Naive B cell (primary cell): ENCODE measurements at regions not wholly inside any gene's neighbourhood (a gene's known extent, or its start where the extent isn't known, plus 50 kb on each side); places are given as distances from the start of the nearest gene placed in this dataset.

Source experiments
- ATAC-seq, 2 donors: fragments of 150-1000 bp; cut with Tn5 transposase; 2 replicates each; pipeline ENCODE4 v1.10.0; 2021; ENCODE audit warnings: low read depth in 2 of 2, mild to moderate bottlenecking in 2 of 2, moderate library complexity in 2 of 2
- DNase-seq: peaks from one replicate; pipeline ENCODE4 v3.0.0; 2022
- H3K27ac Mint-ChIP-seq, 6 donors: one replicate each; pipeline ENCODE4 v1.8.0; 2020 to 2022; ENCODE audit warnings: mild to moderate bottlenecking in 6 of 6, mixed read lengths in 6 of 6, moderate library complexity in 5 of 6, inconsistent platforms in 2 of 6
- H3K27me3 Mint-ChIP-seq, 3 donors: one replicate each; pipeline ENCODE4 v1.8.0; 2021 to 2022; ENCODE audit warnings: mixed read lengths in 3 of 3, mild to moderate bottlenecking in 1 of 3
- H3K36me3 Mint-ChIP-seq, 2 donors: one replicate each; pipeline ENCODE4 v1.8.0; 2020 to 2022; ENCODE audit warnings: mixed read lengths in 2 of 2, inconsistent platforms in 1 of 2, mild to moderate bottlenecking in 1 of 2
- H3K4me1 Mint-ChIP-seq, 3 donors: one replicate each; pipeline ENCODE4 v1.8.0; 2020 to 2022; ENCODE audit warnings: mixed read lengths in 3 of 3, inconsistent platforms in 1 of 3, mild to moderate bottlenecking in 1 of 3, moderate library complexity in 1 of 3
- H3K4me3 Mint-ChIP-seq, 8 donors: one replicate each; pipeline ENCODE4 v1.8.0; 2020 to 2022; ENCODE audit warnings: mild to moderate bottlenecking in 8 of 8, mixed read lengths in 8 of 8, moderate library complexity in 8 of 8, inconsistent platforms in 2 of 8
- H3K9me3 Mint-ChIP-seq, 7 donors: one replicate each; pipeline ENCODE4 v1.8.0; 2020 to 2022; ENCODE audit warnings: mixed read lengths in 7 of 7, mild to moderate bottlenecking in 5 of 7, inconsistent platforms in 2 of 7, moderate library complexity in 1 of 7

- no peaks in the 10 kb centered on the region for H3K27me3 Mint-ChIP-seq
- H3K27ac Mint-ChIP-seq: no peak overlapping the region
Observed at GRCh38 chr16:63241497-63242028, 1205.3 kb upstream of the CDH8 start.

GRCh38 chr16:63239065-63239570 lies 1202.9 kb upstream of the CDH8 start:
- H3K9me3 Mint-ChIP-seq: peaks cover 0 to 17% (median 4%) of the 10 kb centered on the region in 7 donors
- ATAC-seq (no peak), DNase-seq (no peak)
- H3K36me3 Mint-ChIP-seq: no peaks in the 10 kb centered on the region
- H3K4me1 Mint-ChIP-seq: no peaks in the 10 kb centered on the region
- no peaks in the 10 kb centered on the region for H3K27me3 Mint-ChIP-seq
- no peak overlapping the region for H3K4me3 Mint-ChIP-seq
- no peak overlapping the region for H3K27ac Mint-ChIP-seq

More at GRCh38 chr16:63241497-63242028, 1205.3 kb upstream of the CDH8 start:
- H3K36me3 Mint-ChIP-seq: no peaks in the 10 kb centered on the region
- H3K4me1 Mint-ChIP-seq: no peaks in the 10 kb centered on the region
- peaks cover 0 to 9% (median 2%) of the 10 kb centered on the region in 7 donors for H3K9me3 Mint-ChIP-seq
- ATAC-seq (no peak), DNase-seq (no peak)
- no peak overlapping the region for H3K4me3 Mint-ChIP-seq

GRCh38 chr16:63230421-63231040 lies 1194.3 kb upstream of the CDH8 start:
- no peaks in the 10 kb centered on the region for H3K4me1 Mint-ChIP-seq
- no peak for DNase-seq
- peaks cover 4 to 27% (median 5%) of the 10 kb centered on the region in 7 donors for H3K9me3 Mint-ChIP-seq
- H3K27ac Mint-ChIP-seq: no peak overlapping the region
- no peaks in the 10 kb centered on the region for H3K27me3 Mint-ChIP-seq
- no peak for ATAC-seq
- no peaks in the 10 kb centered on the region for H3K36me3 Mint-ChIP-seq
- no peak overlapping the region for H3K4me3 Mint-ChIP-seq

- ATAC-seq (no peak), DNase-seq (no peak)
- no peak overlapping the region for H3K4me3 Mint-ChIP-seq
- no peaks in the 10 kb centered on the region for H3K36me3 Mint-ChIP-seq
- peaks cover 3 to 16% (median 4%) of the 10 kb centered on the region in 7 donors for H3K9me3 Mint-ChIP-seq
- no peak overlapping the region for H3K27ac Mint-ChIP-seq
- H3K4me1 Mint-ChIP-seq: no peaks in the 10 kb centered on the region
- H3K27me3 Mint-ChIP-seq: no peaks in the 10 kb centered on the region
Observed at GRCh38 chr16:63228259-63228658, 1192.0 kb upstream of the CDH8 start.

GRCh38 chr16:63223851-63224250 lies 1187.6 kb upstream of the CDH8 start:
- no peaks in the 10 kb centered on the region for H3K4me1 Mint-ChIP-seq
- ATAC-seq: no peak
- H3K27ac Mint-ChIP-seq: no peak overlapping the region
- peaks cover 0 to 11% (median 2%) of the 10 kb centered on the region in 7 donors for H3K9me3 Mint-ChIP-seq
- H3K4me3 Mint-ChIP-seq: no peak overlapping the region
- H3K27me3 Mint-ChIP-seq: no peaks in the 10 kb centered on the region
- no peak for DNase-seq
- H3K36me3 Mint-ChIP-seq: no peaks in the 10 kb centered on the region

- DNase-seq: no peak
- Mint-ChIP-seq H3K9me3 (peaks cover 0 to 3% (median 0%) of the 10 kb centered on the region in 7 donors), H3K27me3 (no peaks in the 10 kb centered on the region), H3K27ac (no peak overlapping the region), H3K4me1 (no peaks in the 10 kb centered on the region), H3K4me3 (no peak overlapping the region), H3K36me3 (no peaks in the 10 kb centered on the region)
- no peak for ATAC-seq
Observed at GRCh38 chr16:63216696-63217423, 1180.6 kb upstream of the CDH8 start.

GRCh38 chr16:63201851-63202250 lies 1165.6 kb upstream of the CDH8 start:
- no peaks in the 10 kb centered on the region for H3K4me1 Mint-ChIP-seq
- H3K4me3 Mint-ChIP-seq: no peak overlapping the region
- no peaks in the 10 kb centered on the region for H3K27me3 Mint-ChIP-seq
- H3K36me3 Mint-ChIP-seq: no peaks in the 10 kb centered on the region
- ATAC-seq (no peak), DNase-seq (no peak)
- peaks cover 0 to 13% (median 5%) of the 10 kb centered on the region in 7 donors for H3K9me3 Mint-ChIP-seq
- no peak overlapping the region for H3K27ac Mint-ChIP-seq

GRCh38 chr16:63200940-63201339 lies 1164.7 kb upstream of the CDH8 start:
- no peaks in the 10 kb centered on the region for H3K27me3 Mint-ChIP-seq
- H3K36me3 Mint-ChIP-seq: no peaks in the 10 kb centered on the region
- no peak overlapping the region for H3K4me3 Mint-ChIP-seq
- DNase-seq: no peak
- H3K9me3 Mint-ChIP-seq: peaks cover 0 to 13% (median 5%) of the 10 kb centered on the region in 7 donors
- no peak for ATAC-seq
- H3K4me1 Mint-ChIP-seq: no peaks in the 10 kb centered on the region
- H3K27ac Mint-ChIP-seq: no peak overlapping the region

- H3K36me3 Mint-ChIP-seq: no peaks in the 10 kb centered on the region
- ATAC-seq (no peak), DNase-seq (no peak)
- H3K27me3 Mint-ChIP-seq: no peaks in the 10 kb centered on the region
- H3K4me3 Mint-ChIP-seq: no peak overlapping the region
- no peaks in the 10 kb centered on the region for H3K4me1 Mint-ChIP-seq
- peaks cover 0 to 13% (median 9%) of the 10 kb centered on the region in 7 donors for H3K9me3 Mint-ChIP-seq
- no peak overlapping the region for H3K27ac Mint-ChIP-seq
Observed at GRCh38 chr16:63195336-63195735, 1159.1 kb upstream of the CDH8 start.

GRCh38 chr16:63192980-63193379 lies 1156.7 kb upstream of the CDH8 start:
- no peak overlapping the region for H3K4me3 Mint-ChIP-seq
- H3K27me3 Mint-ChIP-seq: no peaks in the 10 kb centered on the region
- no peaks in the 10 kb centered on the region for H3K4me1 Mint-ChIP-seq
- no peak for ATAC-seq
- no peak overlapping the region for H3K27ac Mint-ChIP-seq
- no peak for DNase-seq
- H3K9me3 Mint-ChIP-seq: peaks cover 0 to 12% (median 6%) of the 10 kb centered on the region in 7 donors
- no peaks in the 10 kb centered on the region for H3K36me3 Mint-ChIP-seq

- ATAC-seq: no peak
- Mint-ChIP-seq H3K4me1 (no peaks in the 10 kb centered on the region), H3K4me3 (no peak overlapping the region), H3K27ac (no peak overlapping the region), H3K36me3 (no peaks in the 10 kb centered on the region), H3K27me3 (no peaks in the 10 kb centered on the region), H3K9me3 (peaks cover 0 to 13% (median 3%) of the 10 kb centered on the region in 7 donors)
- no peak for DNase-seq
Observed at GRCh38 chr16:63188086-63188771, 1152.0 kb upstream of the CDH8 start.

- no peak overlapping the region for H3K4me3 Mint-ChIP-seq
- no peak overlapping the region for H3K27ac Mint-ChIP-seq
- DNase-seq (no peak), ATAC-seq (no peak)
- peaks cover 0 to 13% (median 4%) of the 10 kb centered on the region in 7 donors for H3K9me3 Mint-ChIP-seq
- H3K27me3 Mint-ChIP-seq: no peaks in the 10 kb centered on the region
- no peaks in the 10 kb centered on the region for H3K4me1 Mint-ChIP-seq
- H3K36me3 Mint-ChIP-seq: no peaks in the 10 kb centered on the region
Observed at GRCh38 chr16:63187638-63188037, 1151.4 kb upstream of the CDH8 start.

- Mint-ChIP-seq H3K9me3 (peaks cover 0 to 18% (median 4%) of the 10 kb centered on the region in 7 donors), H3K27me3 (no peaks in the 10 kb centered on the region), H3K4me3 (no peak overlapping the region), H3K27ac (no peak overlapping the region), H3K36me3 (no peaks in the 10 kb centered on the region), H3K4me1 (no peaks in the 10 kb centered on the region)
- DNase-seq (no peak), ATAC-seq (no peak)
Observed at GRCh38 chr16:63185235-63185780, 1149.1 kb upstream of the CDH8 start.
